Fibroblast of lung (primary cell): ENCODE measurements at regions not wholly inside any gene's neighbourhood (a gene's known extent, or its start where the extent isn't known, plus 50 kb on each side); places are given as distances from the start of the nearest gene placed in this dataset.

Experiments used
- DNase-seq, 2 donors: peaks; one replicate each; pipeline versions ENCODE4 v3.0.0 to v3.0.0-alpha.2; 2010; ENCODE audit warnings: low read depth in 2 of 2
- H2AFZ ChIP-seq: 2 replicates; pipeline ENCODE4 v1.5.1; 2012; ENCODE audit warnings: low read length, control low read depth, inconsistent platforms
- H3K27ac ChIP-seq: 2 replicates; pipeline ENCODE4 v1.5.1; 2011; ENCODE audit warnings: low read length, control low read depth; ENCODE audit not compliant: insufficient read depth
- H3K27me3 ChIP-seq: 2 replicates; pipeline ENCODE4 v1.5.1; 2011; ENCODE audit warnings: mild to moderate bottlenecking, low read length; ENCODE audit not compliant: control insufficient read depth, insufficient read depth
- H3K36me3 ChIP-seq: 2 replicates; pipeline ENCODE4 v1.5.1; 2011; ENCODE audit warnings: low read length; ENCODE audit not compliant: control insufficient read depth, insufficient read depth
- H3K4me1 ChIP-seq: 2 replicates; pipeline ENCODE4 v1.5.1; 2011; ENCODE audit warnings: low read length; ENCODE audit not compliant: control insufficient read depth, insufficient read depth; ENCODE audit errors: extremely low read depth
- H3K4me2 ChIP-seq: 2 replicates; pipeline ENCODE4 v1.5.1; 2011; ENCODE audit warnings: low read length, control low read depth; ENCODE audit not compliant: insufficient read depth; ENCODE audit errors: extremely low read depth
- H3K4me3 ChIP-seq, 4 experiments: fragments of 200-600 bp in 1 of 4; sonication (generic) in 1 of 4; replicated peaks in 1 of 4; 2 replicates each; pipeline ENCODE4 v1.5.1; 2011 to 2016; ENCODE audit warnings: low read length in 4 of 4, low read depth in 3 of 4, mild to moderate bottlenecking in 3 of 4, control low read depth in 2 of 4, inconsistent platforms in 1 of 4, mixed read lengths in 1 of 4; ENCODE audit not compliant: insufficient read depth in 1 of 4; ENCODE audit errors: control extremely low read depth in 1 of 4
- H3K79me2 ChIP-seq: 2 replicates; pipeline ENCODE4 v1.5.1; 2012; ENCODE audit warnings: mild to moderate bottlenecking, low read length, inconsistent platforms; ENCODE audit not compliant: control insufficient read depth, insufficient read depth
- H3K9ac ChIP-seq: 2 replicates; pipeline ENCODE4 v1.5.1; 2011; ENCODE audit warnings: mild to moderate bottlenecking, low read length, control low read depth; ENCODE audit not compliant: insufficient read depth
- H3K9me3 ChIP-seq: 2 replicates; pipeline ENCODE4 v1.5.1; 2012; ENCODE audit warnings: low read depth, low read length; ENCODE audit not compliant: control insufficient read depth, insufficient read depth
- H4K20me1 ChIP-seq: 2 replicates; pipeline ENCODE4 v1.5.1; 2011; ENCODE audit warnings: low read length; ENCODE audit not compliant: control insufficient read depth, insufficient read depth; ENCODE audit errors: extremely low read depth
- EZH2 ChIP-seq: IDR thresholded peaks from 2 replicates; pipeline ENCODE4 v1.5.1; 2012; ENCODE audit warnings: low read length, control low read depth, mild to moderate bottlenecking; ENCODE audit errors: missing control alignments
- TF ChIP-seq, protein P1 (sequence below), 2 donors: IDR thresholded peaks in 1 of 2; conservative IDR thresholded peaks in 1 of 2; 1 replicate in 1 of 2; 2 replicates in 1 of 2; pipeline ENCODE4 v1.5.1; 2011 to 2012; ENCODE audit warnings: low read length in 2 of 2, control low read depth in 1 of 2, inconsistent platforms in 1 of 2, low read depth in 1 of 2, mild to moderate bottlenecking in 1 of 2

DNA sequence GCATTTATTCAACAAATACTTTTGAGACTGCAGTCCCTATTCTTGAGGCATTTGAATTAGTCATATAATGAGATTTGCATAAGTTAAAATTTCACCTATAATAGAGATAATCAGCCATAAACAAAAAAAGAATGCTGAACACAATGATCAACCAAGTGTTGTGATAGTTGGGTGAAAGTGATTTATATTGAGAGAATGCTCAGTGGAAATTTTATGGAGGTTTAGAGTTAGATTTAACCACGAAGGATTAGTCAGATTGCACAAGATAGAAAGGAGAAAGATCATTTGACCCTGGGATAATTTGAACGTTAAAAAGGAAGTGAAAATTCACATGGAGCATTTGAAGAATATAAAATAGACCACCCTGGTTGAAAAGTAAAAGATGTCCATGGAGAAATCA is 356.2 kb downstream of the NPR3 start:
- H3K9ac ChIP-seq = no peak overlapping the region
- H3K4me1 ChIP-seq = no peaks in the 10 kb centered on the region
- no peaks in the 10 kb centered on the region for H4K20me1 ChIP-seq
- H3K4me2 ChIP-seq = no peak overlapping the region
- no peaks in the 10 kb centered on the region for H3K27me3 ChIP-seq
- H3K79me2 ChIP-seq = no peaks in the 10 kb centered on the region
- no peak for DNase-seq
- TF ChIP-seq, protein P1, sequence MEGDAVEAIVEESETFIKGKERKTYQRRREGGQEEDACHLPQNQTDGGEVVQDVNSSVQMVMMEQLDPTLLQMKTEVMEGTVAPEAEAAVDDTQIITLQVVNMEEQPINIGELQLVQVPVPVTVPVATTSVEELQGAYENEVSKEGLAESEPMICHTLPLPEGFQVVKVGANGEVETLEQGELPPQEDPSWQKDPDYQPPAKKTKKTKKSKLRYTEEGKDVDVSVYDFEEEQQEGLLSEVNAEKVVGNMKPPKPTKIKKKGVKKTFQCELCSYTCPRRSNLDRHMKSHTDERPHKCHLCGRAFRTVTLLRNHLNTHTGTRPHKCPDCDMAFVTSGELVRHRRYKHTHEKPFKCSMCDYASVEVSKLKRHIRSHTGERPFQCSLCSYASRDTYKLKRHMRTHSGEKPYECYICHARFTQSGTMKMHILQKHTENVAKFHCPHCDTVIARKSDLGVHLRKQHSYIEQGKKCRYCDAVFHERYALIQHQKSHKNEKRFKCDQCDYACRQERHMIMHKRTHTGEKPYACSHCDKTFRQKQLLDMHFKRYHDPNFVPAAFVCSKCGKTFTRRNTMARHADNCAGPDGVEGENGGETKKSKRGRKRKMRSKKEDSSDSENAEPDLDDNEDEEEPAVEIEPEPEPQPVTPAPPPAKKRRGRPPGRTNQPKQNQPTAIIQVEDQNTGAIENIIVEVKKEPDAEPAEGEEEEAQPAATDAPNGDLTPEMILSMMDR (conservative IDR thresholded peaks at IDR 0.05 in 1 of 2, IDR thresholded peaks at IDR 0.05 in 1 of 2; ENCODE audit: low read depth in 1 of 2, low read length in 2 of 2) = no peak
- no peak for TF ChIP-seq EZH2
- no peaks in the 10 kb centered on the region for H3K36me3 ChIP-seq
- H2AFZ ChIP-seq = no peak overlapping the region
- no peak overlapping the region for H3K27ac ChIP-seq
- H3K4me3 ChIP-seq = no peak overlapping the region
- no peaks in the 10 kb centered on the region for H3K9me3 ChIP-seq

DNA sequence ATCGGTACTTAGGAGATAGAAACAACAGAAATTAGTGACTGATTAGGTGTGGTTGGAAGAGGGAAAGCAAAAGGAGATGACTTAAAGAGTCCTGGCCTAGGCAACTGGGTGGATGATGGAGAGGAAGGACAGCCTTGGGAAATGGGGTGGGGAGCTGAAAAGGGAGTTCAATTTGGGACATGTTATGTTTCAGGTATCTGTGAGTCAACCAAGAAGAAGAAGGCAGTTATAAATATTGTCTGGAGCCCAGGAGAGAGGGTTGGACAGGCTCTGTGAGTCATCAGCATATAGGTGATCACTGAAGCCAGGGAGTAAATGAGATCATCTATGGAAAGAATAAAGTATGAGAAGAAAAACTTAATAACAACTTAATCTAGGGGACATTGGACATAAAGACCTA is 357.7 kb downstream of the NPR3 start:
- no peak overlapping the region for H3K9ac ChIP-seq
- no peak overlapping the region for H3K4me3 ChIP-seq
- H3K9me3 ChIP-seq = no peaks in the 10 kb centered on the region
- H3K27ac ChIP-seq = no peak overlapping the region
- H4K20me1 ChIP-seq = no peaks in the 10 kb centered on the region
- no peak overlapping the region for H2AFZ ChIP-seq
- H3K27me3 ChIP-seq = no peaks in the 10 kb centered on the region
- H3K79me2 ChIP-seq = no peaks in the 10 kb centered on the region
- no peaks in the 10 kb centered on the region for H3K4me1 ChIP-seq
- H3K4me2 ChIP-seq = no peak overlapping the region
- no peaks in the 10 kb centered on the region for H3K36me3 ChIP-seq
- TF ChIP-seq EZH2 = no peak
- TF ChIP-seq, protein P1 (conservative IDR thresholded peaks at IDR 0.05 in 1 of 2, IDR thresholded peaks at IDR 0.05 in 1 of 2; ENCODE audit: low read depth in 1 of 2, low read length in 2 of 2) = no peak
- DNase-seq = peak in 1 of 2 donors; percentile 66

DNA sequence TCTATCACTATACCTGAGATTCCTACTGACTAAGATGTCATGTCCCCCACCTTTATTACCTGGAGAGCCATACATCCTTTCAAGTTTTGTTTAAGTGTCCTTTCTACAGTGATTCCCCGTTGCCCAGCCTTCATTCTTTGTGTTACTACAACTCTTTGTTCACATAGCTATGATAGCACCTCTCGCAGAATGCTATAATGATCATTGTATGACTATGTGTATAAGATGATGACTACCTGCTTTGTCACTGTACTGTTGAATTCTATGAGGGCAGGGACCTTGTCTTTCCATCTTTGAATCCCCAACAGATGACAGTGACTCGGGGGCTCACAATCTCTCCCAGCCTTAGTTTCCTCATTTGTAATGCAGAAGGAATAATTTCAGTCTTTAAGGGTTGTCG is 361.2 kb downstream of the NPR3 start:
- no peak overlapping the region for H3K27ac ChIP-seq

More for the DNA sequence above, 361.2 kb downstream of the NPR3 start:
- no peak overlapping the region for H2AFZ ChIP-seq
- no peaks in the 10 kb centered on the region for H3K79me2 ChIP-seq
- H3K4me2 ChIP-seq = no peak overlapping the region
- no peak overlapping the region for H3K9ac ChIP-seq
- DNase-seq = no peak
- H4K20me1 ChIP-seq = no peaks in the 10 kb centered on the region
- H3K36me3 ChIP-seq = no peaks in the 10 kb centered on the region
- no peaks in the 10 kb centered on the region for H3K9me3 ChIP-seq
- no peaks in the 10 kb centered on the region for H3K27me3 ChIP-seq
- H3K4me3 ChIP-seq = no peak overlapping the region
- TF ChIP-seq EZH2 = no peak
- TF ChIP-seq, protein P1 (conservative IDR thresholded peaks at IDR 0.05 in 1 of 2, IDR thresholded peaks at IDR 0.05 in 1 of 2; ENCODE audit: low read depth in 1 of 2, low read length in 2 of 2) = no peak
- H3K4me1 ChIP-seq = no peaks in the 10 kb centered on the region
